ENCODE measurements at regions not wholly inside any gene's neighbourhood (a gene's known extent, or its start where the extent isn't known, plus 50 kb on each side); places are given as distances from the start of the nearest gene placed in this dataset.

GRCh38 chr1:5658340-5659316 lies 333.6 kb downstream of the NPHP4 start:
- intact Hi-C loops (cut with DNase I) = no loop called here
- Histone ChIP-seq H3K9me3 (ENCODE audit: control insufficient read depth in 2 of 3, insufficient read depth in 1 of 3, low read length in 3 of 3) (no peaks in the 10 kb centered on the region), H3K27me3 (ENCODE audit: control insufficient read depth, insufficient read depth, low read length) (no peaks in the 10 kb centered on the region), H3K36me3 (ENCODE audit: control insufficient read depth in 2 of 3, insufficient read depth in 3 of 3, low read length in 3 of 3) (no peaks in the 10 kb centered on the region), H3K9ac (ENCODE audit: low read length in 3 of 3) (no peak overlapping the region), H3K27ac (ENCODE audit: low read depth in 2 of 2, low read length in 2 of 2) (no peak overlapping the region), H3K4me1 (ENCODE audit: control insufficient read depth in 2 of 3, insufficient read depth in 2 of 3, low read depth in 1 of 3, low read length in 3 of 3) (no peaks in the 10 kb centered on the region), H3K4me3 (ENCODE audit: low read length in 3 of 3) (no peak overlapping the region)
- DNase-seq (no peak), FAIRE-seq (no peak)
- TF ChIP-seq, protein P1, sequence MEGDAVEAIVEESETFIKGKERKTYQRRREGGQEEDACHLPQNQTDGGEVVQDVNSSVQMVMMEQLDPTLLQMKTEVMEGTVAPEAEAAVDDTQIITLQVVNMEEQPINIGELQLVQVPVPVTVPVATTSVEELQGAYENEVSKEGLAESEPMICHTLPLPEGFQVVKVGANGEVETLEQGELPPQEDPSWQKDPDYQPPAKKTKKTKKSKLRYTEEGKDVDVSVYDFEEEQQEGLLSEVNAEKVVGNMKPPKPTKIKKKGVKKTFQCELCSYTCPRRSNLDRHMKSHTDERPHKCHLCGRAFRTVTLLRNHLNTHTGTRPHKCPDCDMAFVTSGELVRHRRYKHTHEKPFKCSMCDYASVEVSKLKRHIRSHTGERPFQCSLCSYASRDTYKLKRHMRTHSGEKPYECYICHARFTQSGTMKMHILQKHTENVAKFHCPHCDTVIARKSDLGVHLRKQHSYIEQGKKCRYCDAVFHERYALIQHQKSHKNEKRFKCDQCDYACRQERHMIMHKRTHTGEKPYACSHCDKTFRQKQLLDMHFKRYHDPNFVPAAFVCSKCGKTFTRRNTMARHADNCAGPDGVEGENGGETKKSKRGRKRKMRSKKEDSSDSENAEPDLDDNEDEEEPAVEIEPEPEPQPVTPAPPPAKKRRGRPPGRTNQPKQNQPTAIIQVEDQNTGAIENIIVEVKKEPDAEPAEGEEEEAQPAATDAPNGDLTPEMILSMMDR (IDR thresholded peaks at IDR 0.05; ENCODE audit: borderline replicate concordance, extremely low read depth, insufficient read depth) = no peak

- no peaks in the 10 kb centered on the region for H3K36me3 ChIP-seq (ENCODE audit: control insufficient read depth in 2 of 3, insufficient read depth in 3 of 3, low read length in 3 of 3)
- H3K4me3 ChIP-seq (ENCODE audit: low read length in 3 of 3) = no peak overlapping the region
- no peaks in the 10 kb centered on the region for H3K27me3 ChIP-seq (ENCODE audit: control insufficient read depth, insufficient read depth, low read length)
- no peak overlapping the region for H3K27ac ChIP-seq (ENCODE audit: low read depth in 2 of 2, low read length in 2 of 2)
- DNase-seq (peak in 2 of 5 donors; percentile 12 to 27), FAIRE-seq (no peak)
- TF ChIP-seq, protein P1 (IDR thresholded peaks at IDR 0.05; ENCODE audit: borderline replicate concordance, extremely low read depth, insufficient read depth) = no peak
- H3K9me3 ChIP-seq (ENCODE audit: control insufficient read depth in 2 of 3, insufficient read depth in 1 of 3, low read length in 3 of 3) = no peaks in the 10 kb centered on the region
- intact Hi-C loops (cut with DNase I) = no loop called here
- H3K4me1 ChIP-seq (ENCODE audit: control insufficient read depth in 2 of 3, insufficient read depth in 2 of 3, low read depth in 1 of 3, low read length in 3 of 3) = no peaks in the 10 kb centered on the region
- H3K9ac ChIP-seq (ENCODE audit: low read length in 3 of 3) = no peak overlapping the region
These were observed 340.0 kb downstream of the NPHP4 start for GRCh38 chr1:5651964-5652821.

- H3K36me3 ChIP-seq (ENCODE audit: control insufficient read depth in 2 of 3, insufficient read depth in 3 of 3, low read length in 3 of 3) = no peaks in the 10 kb centered on the region
- no peaks in the 10 kb centered on the region for H3K9me3 ChIP-seq (ENCODE audit: control insufficient read depth in 2 of 3, insufficient read depth in 1 of 3, low read length in 3 of 3)
- H3K4me3 ChIP-seq (ENCODE audit: low read length in 3 of 3) = no peak overlapping the region
- TF ChIP-seq, protein P1 (IDR thresholded peaks at IDR 0.05; ENCODE audit: borderline replicate concordance, extremely low read depth, insufficient read depth) = no peak
- no peak overlapping the region for H3K9ac ChIP-seq (ENCODE audit: low read length in 3 of 3)
- no peaks in the 10 kb centered on the region for H3K27me3 ChIP-seq (ENCODE audit: control insufficient read depth, insufficient read depth, low read length)
- FAIRE-seq (no peak), DNase-seq (no peak)
- intact Hi-C loops (cut with DNase I) = no loop called here
- H3K4me1 ChIP-seq (ENCODE audit: control insufficient read depth in 2 of 3, insufficient read depth in 2 of 3, low read depth in 1 of 3, low read length in 3 of 3) = no peaks in the 10 kb centered on the region
- no peak overlapping the region for H3K27ac ChIP-seq (ENCODE audit: low read depth in 2 of 2, low read length in 2 of 2)
These were observed 340.8 kb downstream of the NPHP4 start for GRCh38 chr1:5651473-5651872.
